Activated CD4-positive, alpha-beta memory T cell treated with anti-CD3 and anti-CD28 coated beads for 36 hours (primary cell): ENCODE measurements at regions not wholly inside any gene's neighbourhood (a gene's known extent, or its start where the extent isn't known, plus 50 kb on each side); places are given as distances from the start of the nearest gene placed in this dataset.

ENCODE experiments used
- CTCF ChIA-PET: fragments of 350-600 bp; sonication (Branson Sonifier 250); formaldehyde crosslinking; loops from one replicate; lab custom pipeline; 2021; ENCODE audit warnings: antibody characterized with exemption, inconsistent platforms; lab: Charles Lee
- POLR2A ChIA-PET: fragments of 350-600 bp; sonication (Branson Sonifier 250); formaldehyde crosslinking; loops from one replicate; lab custom pipeline; 2021; ENCODE audit warnings: antibody characterized with exemption; lab: Charles Lee
- DNase-seq: peaks from one replicate; pipeline ENCODE4 v3.0.0-alpha.2; 2020
- H3K27ac Mint-ChIP-seq: one replicate; pipeline ENCODE4 v1.8.0; 2021; ENCODE audit warnings: mixed read lengths
- H3K27me3 Mint-ChIP-seq: one replicate; pipeline ENCODE4 v1.8.0; 2021; ENCODE audit warnings: mixed read lengths
- H3K36me3 Mint-ChIP-seq: one replicate; pipeline ENCODE4 v1.8.0; 2021; ENCODE audit warnings: mixed read lengths
- H3K4me1 Mint-ChIP-seq: one replicate; pipeline ENCODE4 v1.8.0; 2021; ENCODE audit warnings: low read depth, mixed read lengths
- H3K4me3 Mint-ChIP-seq: one replicate; pipeline ENCODE4 v1.8.0; 2021; ENCODE audit warnings: mild to moderate bottlenecking, mixed read lengths
- H3K9me3 Mint-ChIP-seq: one replicate; pipeline ENCODE4 v1.8.0; 2021; ENCODE audit warnings: mixed read lengths
- intact Hi-C: fragments of 100-400 bp; cut with micrococcal nuclease; formaldehyde crosslinking; loops from one replicate; pipeline ENCODE4 v1.15.1; 2023

DNA sequence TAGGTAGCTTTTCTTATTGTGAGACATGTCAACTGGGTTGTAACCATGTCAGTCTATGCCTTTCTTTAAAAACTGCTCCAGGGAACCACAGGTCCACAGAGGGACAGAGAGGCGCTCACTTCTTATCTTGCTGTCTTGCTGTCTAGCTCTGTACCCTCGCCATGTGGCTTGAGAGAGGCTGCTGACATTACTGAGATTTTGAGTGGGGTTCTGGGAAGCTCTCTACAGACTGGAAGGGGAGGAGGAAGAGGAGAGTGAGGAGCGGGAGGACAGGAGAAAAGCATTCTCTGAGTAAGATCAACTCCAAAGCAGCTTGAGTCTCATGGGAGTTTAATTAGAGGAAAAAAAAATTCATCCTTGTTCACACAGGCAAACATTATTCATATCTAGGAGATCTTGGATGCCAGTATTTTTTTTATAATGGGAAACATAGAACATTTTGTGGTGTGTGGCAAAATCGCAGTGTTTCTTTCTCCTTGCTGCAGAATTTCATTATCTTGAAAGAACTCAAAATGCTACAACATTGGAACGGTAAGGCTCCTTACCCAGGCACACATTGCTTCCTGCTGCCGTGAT is 1037.0 kb upstream of the NR2F2 start:
- no peaks in the 10 kb centered on the region for H3K4me1 Mint-ChIP-seq
- ChIA-PET CTCF (interaction anchor here (0.8 to 1.6 kb wide), 3 partner anchors 25 to 711 kb away, joined by 3 to 5 read pairs (median 3); no protein-coding TSS in a partner anchor), POLR2A (no interaction called here)

GRCh38 chr15:95295363-95295762 is 1035.1 kb upstream of the NR2F2 start:
- no peaks in the 10 kb centered on the region for H3K9me3 Mint-ChIP-seq
- H3K27me3 Mint-ChIP-seq = peaks cover 12% of the 10 kb centered on the region
- peaks cover 3% of the 10 kb centered on the region for H3K4me1 Mint-ChIP-seq
- no peak overlapping the region for H3K4me3 Mint-ChIP-seq
- intact Hi-C loops = no loop called here
- DNase-seq = no peak
- no peaks in the 10 kb centered on the region for H3K36me3 Mint-ChIP-seq
- CTCF ChIA-PET = no interaction called here
- no peak overlapping the region for H3K27ac Mint-ChIP-seq
- POLR2A ChIA-PET = no interaction called here

More for the DNA sequence above, 1037.0 kb upstream of the NR2F2 start:
- intact Hi-C loops = loop anchor here (2.0 kb wide), 2 partner anchors 269 to 711 kb away; no protein-coding TSS in a partner anchor
- Mint-ChIP-seq H3K27ac (no peak overlapping the region), H3K27me3 (peaks cover 14% of the 10 kb centered on the region), H3K36me3 (no peaks in the 10 kb centered on the region), H3K9me3 (no peaks in the 10 kb centered on the region), H3K4me3 (no peak overlapping the region)
- no peak for DNase-seq

DNA sequence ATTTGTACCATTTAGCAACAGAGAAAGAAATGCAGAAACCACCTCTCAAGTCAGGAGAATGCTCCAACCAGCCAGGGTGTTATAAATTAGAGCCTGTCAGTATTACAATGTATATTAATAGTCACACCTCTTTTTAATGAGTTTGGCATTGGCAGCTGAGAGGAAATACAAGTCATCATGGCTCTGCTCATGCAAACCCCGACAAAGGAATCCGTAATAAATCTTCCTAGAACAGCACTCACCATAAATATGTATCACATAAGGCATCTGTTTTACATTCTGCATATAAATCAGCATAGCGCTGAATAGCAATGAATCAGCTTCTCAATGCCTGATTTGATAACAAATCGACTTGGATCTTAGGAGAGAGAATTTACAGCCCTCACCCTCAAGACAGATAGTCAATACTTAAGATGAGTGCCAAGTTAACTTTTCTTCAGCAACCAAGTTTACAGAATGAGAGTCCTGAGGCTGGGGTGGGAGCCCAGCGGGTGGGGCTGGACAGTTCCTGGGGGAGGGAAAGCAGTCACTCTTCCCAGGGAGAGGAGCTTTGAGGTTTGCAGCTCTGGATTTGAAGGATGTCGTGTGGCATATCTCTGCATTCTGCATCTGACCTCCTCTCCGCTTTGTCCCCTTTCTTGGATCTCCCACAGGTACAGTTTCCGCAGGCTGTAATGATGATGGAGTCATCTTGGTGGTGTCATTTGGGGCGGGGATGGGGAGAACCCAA is 1034.4 kb upstream of the NR2F2 start:
- H3K4me3 Mint-ChIP-seq = no peak overlapping the region
- POLR2A ChIA-PET = no interaction called here
- intact Hi-C loops = no loop called here
- H3K4me1 Mint-ChIP-seq = peaks cover 3% of the 10 kb centered on the region
- H3K27me3 Mint-ChIP-seq = peaks cover 12% of the 10 kb centered on the region
- H3K36me3 Mint-ChIP-seq = no peaks in the 10 kb centered on the region
- no peak overlapping the region for H3K27ac Mint-ChIP-seq
- no peaks in the 10 kb centered on the region for H3K9me3 Mint-ChIP-seq
- CTCF ChIA-PET = interaction anchor here (0.6 kb wide), 1 partner anchor 20 kb away, joined by 3 read pairs; no protein-coding TSS in a partner anchor
- no peak for DNase-seq

- DNase-seq = no peak
- intact Hi-C loops = no loop called here
- Mint-ChIP-seq H3K27me3 (peaks cover 12% of the 10 kb centered on the region), H3K9me3 (no peaks in the 10 kb centered on the region), H3K4me3 (no peak overlapping the region), H3K4me1 (peaks cover 3% of the 10 kb centered on the region), H3K36me3 (no peaks in the 10 kb centered on the region), H3K27ac (no peak overlapping the region)
- ChIA-PET POLR2A (no interaction called here), CTCF (interaction anchor here (0.6 kb wide), 1 partner anchor 19 kb away, joined by 3 read pairs; no protein-coding TSS in a partner anchor)
Measured at GRCh38 chr15:95296643-95297042, 1033.9 kb upstream of the NR2F2 start.

DNA sequence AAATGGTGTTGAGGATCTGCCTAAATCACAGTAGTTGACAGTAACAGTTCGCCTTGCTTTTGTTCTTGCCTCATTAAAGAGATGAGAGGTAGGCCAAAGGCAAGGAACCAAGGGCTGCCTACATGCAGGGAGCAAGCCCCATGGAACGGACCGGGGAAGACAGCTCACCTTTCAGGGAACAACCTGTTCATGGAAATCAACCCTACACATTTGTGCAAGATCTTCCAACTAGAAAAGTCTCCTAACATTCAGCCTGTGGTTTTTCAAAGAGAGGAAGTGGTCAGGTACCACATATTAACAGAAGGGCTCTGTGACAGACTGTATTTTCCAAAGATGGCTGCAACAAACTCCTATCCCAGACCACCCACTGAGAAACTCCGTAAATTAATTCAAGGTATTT is 1031.8 kb upstream of the NR2F2 start:
- no peak overlapping the region for H3K27ac Mint-ChIP-seq
- peaks cover 7% of the 10 kb centered on the region for H3K27me3 Mint-ChIP-seq
- ChIA-PET POLR2A (no interaction called here), CTCF (no interaction called here)
- peaks cover 3% of the 10 kb centered on the region for H3K4me1 Mint-ChIP-seq
- DNase-seq = no peak
- intact Hi-C loops = no loop called here
- H3K9me3 Mint-ChIP-seq = no peaks in the 10 kb centered on the region
- no peaks in the 10 kb centered on the region for H3K36me3 Mint-ChIP-seq
- H3K4me3 Mint-ChIP-seq = no peak overlapping the region

- no peak for DNase-seq
- intact Hi-C loops = no loop called here
- Mint-ChIP-seq H3K27me3 (peaks cover 2% of the 10 kb centered on the region), H3K27ac (no peak overlapping the region), H3K4me1 (peaks cover 3% of the 10 kb centered on the region), H3K4me3 (no peak overlapping the region), H3K9me3 (no peaks in the 10 kb centered on the region), H3K36me3 (no peaks in the 10 kb centered on the region)
- POLR2A ChIA-PET = no interaction called here
- CTCF ChIA-PET = no interaction called here
Measured at GRCh38 chr15:95300958-95301357, 1029.5 kb upstream of the NR2F2 start.

DNA sequence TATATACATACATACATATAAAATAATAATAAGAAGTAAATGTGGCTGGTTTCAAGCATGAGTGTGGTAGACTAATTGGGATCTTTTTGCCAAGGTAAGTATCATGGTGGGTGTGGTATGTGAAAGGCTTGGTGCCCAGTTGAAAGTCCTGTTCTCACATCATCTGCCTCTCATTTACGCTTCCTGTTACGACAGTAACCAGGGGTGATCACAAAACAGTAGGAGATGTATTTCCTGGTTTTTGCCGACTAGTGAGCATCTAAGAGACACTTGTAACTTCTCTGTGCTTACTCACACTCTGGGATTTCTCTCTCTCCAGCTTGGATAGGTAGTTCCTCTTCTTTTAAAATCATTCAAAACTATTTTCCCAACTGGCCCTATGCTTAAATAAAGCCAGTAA is 1028.3 kb upstream of the NR2F2 start:
- Mint-ChIP-seq H3K4me3 (no peak overlapping the region), H3K9me3 (no peaks in the 10 kb centered on the region), H3K27me3 (peaks cover 2% of the 10 kb centered on the region), H3K4me1 (peaks cover 3% of the 10 kb centered on the region), H3K27ac (no peak overlapping the region), H3K36me3 (no peaks in the 10 kb centered on the region)
- CTCF ChIA-PET = no interaction called here
- POLR2A ChIA-PET = no interaction called here
- intact Hi-C loops = no loop called here
- no peak for DNase-seq

- H3K27me3 Mint-ChIP-seq = peaks cover 2% of the 10 kb centered on the region
- ChIA-PET CTCF (interaction anchor here (0.5 kb wide), 1 partner anchor 1149 kb away, joined by 3 read pairs; no protein-coding TSS in a partner anchor), POLR2A (no interaction called here)
- no peaks in the 10 kb centered on the region for H3K36me3 Mint-ChIP-seq
- no peaks in the 10 kb centered on the region for H3K9me3 Mint-ChIP-seq
- DNase-seq = no peak
- intact Hi-C loops = no loop called here
- H3K4me3 Mint-ChIP-seq = no peak overlapping the region
- peaks cover 3% of the 10 kb centered on the region for H3K4me1 Mint-ChIP-seq
- H3K27ac Mint-ChIP-seq = no peak overlapping the region
Measured at GRCh38 chr15:95302809-95303208, 1027.7 kb upstream of the NR2F2 start.

- no peak overlapping the region for H3K27ac Mint-ChIP-seq
- no peaks in the 10 kb centered on the region for H3K36me3 Mint-ChIP-seq
- POLR2A ChIA-PET = no interaction called here
- H3K27me3 Mint-ChIP-seq = peaks cover 2% of the 10 kb centered on the region
- no peak for DNase-seq
- H3K9me3 Mint-ChIP-seq = no peaks in the 10 kb centered on the region
- peaks cover 1% of the 10 kb centered on the region for H3K4me1 Mint-ChIP-seq
- CTCF ChIA-PET = no interaction called here
- intact Hi-C loops = no loop called here
- no peak overlapping the region for H3K4me3 Mint-ChIP-seq
Measured at GRCh38 chr15:95303713-95304112, 1026.8 kb upstream of the NR2F2 start.

DNA sequence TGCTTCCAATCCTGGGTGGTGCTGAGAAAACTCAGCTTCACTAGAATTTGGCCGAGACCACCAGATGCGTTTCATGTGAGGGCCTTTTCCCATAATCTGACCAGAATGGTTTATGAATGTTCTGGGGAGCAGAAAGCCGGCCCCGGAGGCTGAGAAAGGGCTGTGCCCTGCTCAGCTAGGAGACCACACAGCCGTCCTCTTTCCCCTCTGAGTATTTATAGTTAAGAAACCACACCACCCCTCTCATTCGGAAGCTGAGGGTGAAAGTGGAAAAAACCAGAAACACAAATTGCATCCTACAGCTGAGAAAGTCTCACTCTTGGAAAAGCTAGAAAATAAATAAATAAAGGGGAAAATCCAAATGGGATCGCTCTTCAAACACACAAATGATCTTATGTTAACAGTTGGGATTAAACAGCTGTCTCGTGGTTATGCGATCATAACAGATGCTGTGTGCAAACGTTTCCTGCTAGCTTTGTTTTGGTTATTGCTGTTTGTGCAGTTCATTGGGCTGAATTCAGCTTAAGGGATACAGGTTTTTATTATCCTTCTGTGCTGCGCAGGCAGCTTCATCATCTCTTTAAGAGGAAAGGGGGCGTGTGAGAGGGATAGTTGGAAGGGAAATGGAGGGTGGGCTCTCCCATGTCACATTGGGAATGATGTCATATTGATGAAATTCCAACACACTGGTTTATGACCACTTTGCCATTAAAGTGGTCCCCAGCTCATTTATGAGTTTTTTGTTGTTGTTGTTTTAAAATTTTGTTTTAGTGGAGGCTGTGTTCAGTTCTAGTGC is 1026.2 kb upstream of the NR2F2 start:
- Mint-ChIP-seq H3K36me3 (no peaks in the 10 kb centered on the region), H3K27me3 (peaks cover 2% of the 10 kb centered on the region), H3K4me3 (no peak overlapping the region), H3K9me3 (no peaks in the 10 kb centered on the region), H3K4me1 (no peaks in the 10 kb centered on the region), H3K27ac (no peak overlapping the region)
- ChIA-PET POLR2A (no interaction called here), CTCF (no interaction called here)
- DNase-seq = no peak
- intact Hi-C loops = no loop called here

DNA sequence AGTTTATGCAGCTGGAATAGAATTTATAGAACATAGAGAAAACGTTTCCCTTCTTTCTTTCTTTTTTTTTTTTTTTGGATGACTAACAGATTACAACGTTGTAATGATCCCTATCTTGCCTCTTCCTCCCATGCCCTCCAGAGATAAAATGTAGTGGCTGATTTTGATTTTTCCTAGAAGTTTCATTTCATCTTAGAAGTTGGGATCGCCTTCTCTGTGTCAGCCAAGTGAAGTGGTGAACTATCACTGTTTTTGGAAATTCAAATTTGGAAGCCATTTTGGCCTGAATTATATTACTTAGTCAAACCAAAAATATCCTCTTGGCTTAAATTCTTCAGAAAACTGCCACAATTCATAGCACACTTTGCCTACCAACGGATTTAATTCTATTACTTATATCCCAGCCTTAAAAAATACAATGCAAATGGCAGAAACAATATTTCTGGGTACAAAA is 1025.5 kb upstream of the NR2F2 start:
- Mint-ChIP-seq H3K4me1 (no peaks in the 10 kb centered on the region), H3K27ac (no peak overlapping the region), H3K36me3 (no peaks in the 10 kb centered on the region), H3K27me3 (peaks cover 2% of the 10 kb centered on the region), H3K9me3 (no peaks in the 10 kb centered on the region), H3K4me3 (no peak overlapping the region)
- intact Hi-C loops = no loop called here
- CTCF ChIA-PET = no interaction called here
- DNase-seq = no peak
- POLR2A ChIA-PET = no interaction called here

GRCh38 chr15:95307115-95307514 is 1023.4 kb upstream of the NR2F2 start:
- CTCF ChIA-PET = no interaction called here
- POLR2A ChIA-PET = no interaction called here
- DNase-seq = no peak
- Mint-ChIP-seq H3K27me3 (peaks cover 2% of the 10 kb centered on the region), H3K36me3 (no peaks in the 10 kb centered on the region), H3K4me1 (no peaks in the 10 kb centered on the region), H3K27ac (no peak overlapping the region), H3K9me3 (no peaks in the 10 kb centered on the region), H3K4me3 (no peak overlapping the region)
- intact Hi-C loops = no loop called here
